ENCODE measurements at regions not wholly inside any gene's neighbourhood (a gene's known extent, or its start where the extent isn't known, plus 50 kb on each side); places are given as distances from the start of the nearest gene placed in this dataset.

GRCh38 chr2:145065342-145065741 lies 545.4 kb upstream of the ZEB2 start:
- TF ChIP-seq CTCF (IDR thresholded peaks at IDR 0.05) (no peak), POLR2A (IDR thresholded peaks at IDR 0.05) (no peak)
